ENCODE measurements at regions not wholly inside any gene's neighbourhood (a gene's known extent, or its start where the extent isn't known, plus 50 kb on each side); places are given as distances from the start of the nearest gene placed in this dataset.
"Not testable (repeated sequence)": the region's sequence is repeated elsewhere in the genome, so short reads cannot be mapped to it uniquely, and the experiment has no call there.

GRCh38 chrX:77167993-77168392 is 279.2 kb upstream of the FGF16 start:
- no peak for DNase-seq

- DNase-seq, result no peak
Observed at GRCh38 chrX:77174680-77175519, 272.3 kb upstream of the FGF16 start.

- no peak for DNase-seq
Observed at GRCh38 chrX:77200663-77201062, 246.5 kb upstream of the FGF16 start.

GRCh38 chrX:77223046-77223445 is 224.1 kb upstream of the FGF16 start:
- DNase-seq, result no peak

GRCh38 chrX:77264490-77264889 is 182.7 kb upstream of the FGF16 start:
- no peak for DNase-seq

GRCh38 chrX:77275392-77275791 is 171.8 kb upstream of the FGF16 start:
- no peak for DNase-seq

GRCh38 chrX:77276742-77277141 is 170.4 kb upstream of the FGF16 start:
- DNase-seq, result no peak

GRCh38 chrX:77277911-77278310 is 169.3 kb upstream of the FGF16 start:
- DNase-seq, result no peak

GRCh38 chrX:77279373-77279772 is 167.8 kb upstream of the FGF16 start:
- DNase-seq, result not testable (repeated sequence)

GRCh38 chrX:77293331-77293995 is 153.7 kb upstream of the FGF16 start:
- no peak for DNase-seq

GRCh38 chrX:77298296-77298695 is 148.9 kb upstream of the FGF16 start:
- no peak for DNase-seq

- no peak for DNase-seq
Observed at GRCh38 chrX:77298790-77299189, 148.4 kb upstream of the FGF16 start.

- no peak for DNase-seq
Observed at GRCh38 chrX:77299549-77299948, 147.6 kb upstream of the FGF16 start.

GRCh38 chrX:77342004-77342403 is 105.2 kb upstream of the FGF16 start:
- no peak for DNase-seq

- no peak for DNase-seq
Observed at GRCh38 chrX:77346859-77347258, 100.3 kb upstream of the FGF16 start.

- no peak for DNase-seq
Observed at GRCh38 chrX:77347572-77347971, 99.6 kb upstream of the FGF16 start.

GRCh38 chrX:77389891-77390290 is 57.3 kb upstream of the FGF16 start:
- no peak for DNase-seq

- DNase-seq, result not testable (repeated sequence)
Observed at GRCh38 chrX:77390365-77390764, 56.8 kb upstream of the FGF16 start.

- no peak for DNase-seq
Observed at GRCh38 chrX:77396781-77397180, 50.4 kb upstream of the FGF16 start.
